PFSK-1 (cell line): ENCODE measurements at regions not wholly inside any gene's neighbourhood (a gene's known extent, or its start where the extent isn't known, plus 50 kb on each side); places are given as distances from the start of the nearest gene placed in this dataset.

Experiments
- FOXP2 ChIP-seq: optimal IDR thresholded peaks from 2 replicates; pipeline ENCODE3; 2011; ENCODE audit warnings: borderline replicate concordance, control low read depth, inconsistent platforms; ENCODE audit not compliant: insufficient read depth; ENCODE audit errors: extremely low read length, extremely low read depth
- POLR2AphosphoS5 ChIP-seq: IDR thresholded peaks from 2 replicates; pipeline ENCODE4 v1.6.1; 2012; ENCODE audit warnings: low read depth, mild to moderate bottlenecking, control low read depth, low read length, moderate library complexity
- REST ChIP-seq, 2 experiments: IDR thresholded peaks; 2 replicates each; pipeline versions ENCODE4 v1.6.1 to v1.8.0; 2011 to 2012; ENCODE audit warnings: low read depth in 2 of 2, low read length in 2 of 2, control low read depth in 1 of 2, inconsistent platforms in 1 of 2, mild to moderate bottlenecking in 1 of 2, moderate library complexity in 1 of 2; ENCODE audit not compliant: insufficient read depth in 1 of 2
- SIN3A ChIP-seq: IDR thresholded peaks from 2 replicates; pipeline ENCODE4 v1.6.1; 2012; ENCODE audit warnings: mild to moderate bottlenecking, low read length, moderate library complexity, borderline replicate concordance; ENCODE audit not compliant: insufficient read depth
- TAF1 ChIP-seq: IDR thresholded peaks from 2 replicates; pipeline ENCODE4 v1.6.1; 2012; ENCODE audit warnings: low read length, control low read depth, borderline replicate concordance; ENCODE audit not compliant: insufficient read depth

- no peak for TF ChIP-seq TAF1
- no peak for TF ChIP-seq POLR2AphosphoS5
- no peak for TF ChIP-seq REST (IDR thresholded peaks at IDR 0.05; ENCODE audit: insufficient read depth in 1 of 2, low read depth in 2 of 2, low read length in 2 of 2)
- TF ChIP-seq FOXP2 = no peak
- no peak for TF ChIP-seq SIN3A
Measured at GRCh38 chr5:17058438-17058837, 122.3 kb upstream of the MYO10 start.

GRCh38 chr5:17061973-17062470 is 125.9 kb upstream of the MYO10 start:
- no peak for TF ChIP-seq TAF1
- no peak for TF ChIP-seq REST (IDR thresholded peaks at IDR 0.05; ENCODE audit: insufficient read depth in 1 of 2, low read depth in 2 of 2, low read length in 2 of 2)
- no peak for TF ChIP-seq POLR2AphosphoS5

GRCh38 chr5:17064241-17064640 is 128.2 kb upstream of the MYO10 start:
- TF ChIP-seq REST (IDR thresholded peaks at IDR 0.05; ENCODE audit: insufficient read depth in 1 of 2, low read depth in 2 of 2, low read length in 2 of 2) (no peak), TAF1 (no peak), FOXP2 (no peak), SIN3A (no peak), POLR2AphosphoS5 (no peak)

GRCh38 chr5:17065458-17065857 is 129.4 kb upstream of the MYO10 start:
- TF ChIP-seq POLR2AphosphoS5 (no peak), FOXP2 (no peak), TAF1 (no peak), SIN3A (no peak), REST (IDR thresholded peaks at IDR 0.05; ENCODE audit: insufficient read depth in 1 of 2, low read depth in 2 of 2, low read length in 2 of 2) (no peak)
